ENCODE measurements at regions not wholly inside any gene's neighbourhood (a gene's known extent, or its start where the extent isn't known, plus 50 kb on each side); places are given as distances from the start of the nearest gene placed in this dataset.

DNA sequence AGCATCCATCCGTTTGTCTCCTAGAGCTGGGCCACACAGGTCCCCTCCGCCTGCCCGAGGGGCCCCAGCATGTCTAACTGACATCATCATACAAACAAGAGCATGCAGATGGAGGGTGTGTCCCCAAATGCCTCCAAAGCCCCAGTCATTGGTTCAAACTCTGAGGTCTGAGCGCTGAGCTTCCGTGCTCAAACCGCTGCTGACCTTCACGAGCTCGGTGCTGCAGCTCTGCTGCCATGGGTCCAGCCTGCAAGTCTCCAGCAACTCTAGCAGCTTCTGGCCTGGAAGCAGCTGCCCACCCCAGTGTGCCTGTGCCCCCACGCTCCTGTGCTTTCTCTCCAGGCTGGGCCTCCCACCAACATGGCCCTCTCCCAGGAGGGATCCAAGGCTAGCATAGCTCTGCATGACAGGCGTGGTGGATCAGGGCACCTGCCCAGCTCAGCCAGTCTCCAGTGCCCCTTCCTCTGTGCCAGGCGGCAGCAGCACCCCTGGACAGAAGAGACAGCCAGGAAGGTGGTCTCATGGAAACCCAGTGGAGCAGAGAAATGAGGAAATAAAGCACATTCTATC lies 131.6 kb upstream of the PMEPA1 start:
- peaks cover 13% of the 10 kb centered on the region for H3K27me3 Mint-ChIP-seq (ENCODE audit: low read depth, poor library complexity)
- no peaks in the 10 kb centered on the region for H3K9me3 Mint-ChIP-seq
- peaks cover 24% of the 10 kb centered on the region for H3K4me1 Mint-ChIP-seq

DNA sequence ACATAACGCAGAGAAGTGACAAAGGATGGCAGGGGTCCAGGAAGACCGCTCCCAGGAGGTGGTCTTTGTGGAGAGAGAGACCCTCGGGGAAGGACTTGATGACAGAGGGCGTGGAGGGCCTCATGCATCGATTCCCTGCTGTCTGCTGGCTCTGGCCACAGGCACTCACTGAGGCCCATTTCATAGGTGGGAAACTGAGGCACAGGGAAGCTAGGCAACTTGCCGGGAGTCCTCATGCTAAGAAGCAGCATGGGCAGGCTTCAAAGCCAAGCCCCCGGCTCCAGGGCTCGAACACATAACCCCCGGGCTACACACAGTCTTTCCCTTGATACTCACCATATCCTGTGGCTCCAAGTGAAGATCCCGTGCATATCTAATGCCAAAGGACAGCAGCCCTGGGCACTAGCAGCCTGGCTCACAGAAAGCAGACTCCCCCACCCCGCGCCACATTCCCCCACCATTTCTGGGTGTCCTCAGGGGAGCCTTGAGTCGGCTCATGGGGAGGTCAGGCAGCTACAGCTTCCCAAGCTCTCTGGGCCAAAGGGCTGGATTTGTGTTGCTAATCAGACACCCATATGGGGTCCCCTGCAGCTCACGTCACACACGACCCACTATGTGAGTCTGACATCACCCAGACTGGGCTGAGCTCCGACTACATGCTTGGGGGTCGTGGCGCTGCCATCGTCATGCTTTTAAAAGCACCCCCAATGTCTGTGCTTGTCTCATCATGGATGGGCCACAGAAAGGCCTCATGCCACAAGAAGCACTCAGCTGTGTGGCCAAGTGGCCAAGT lies 130.9 kb upstream of the PMEPA1 start:
- Mint-ChIP-seq H3K27ac (no peak overlapping the region), H3K27me3 (ENCODE audit: low read depth, poor library complexity) (peaks cover 12% of the 10 kb centered on the region), H3K4me1 (peaks cover 27% of the 10 kb centered on the region), H3K36me3 (ENCODE audit: low read depth) (no peaks in the 10 kb centered on the region), H3K4me3 (no peak overlapping the region), H3K9me3 (no peaks in the 10 kb centered on the region)
- no peak for TF ChIP-seq CTCF (IDR thresholded peaks at IDR 0.05)
- no peak for DNase-seq

More for the DNA sequence above, 131.6 kb upstream of the PMEPA1 start:
- no peak for TF ChIP-seq CTCF (IDR thresholded peaks at IDR 0.05)
- no peak overlapping the region for H3K4me3 Mint-ChIP-seq
- no peak overlapping the region for H3K27ac Mint-ChIP-seq
- DNase-seq = no peak
- H3K36me3 Mint-ChIP-seq (ENCODE audit: low read depth) = no peaks in the 10 kb centered on the region

- peaks cover 6% of the 10 kb centered on the region for H3K27me3 Mint-ChIP-seq (ENCODE audit: low read depth, poor library complexity)
- no peaks in the 10 kb centered on the region for H3K36me3 Mint-ChIP-seq (ENCODE audit: low read depth)
- no peak overlapping the region for H3K27ac Mint-ChIP-seq
- no peaks in the 10 kb centered on the region for H3K9me3 Mint-ChIP-seq
- TF ChIP-seq CTCF (IDR thresholded peaks at IDR 0.05) = no peak
- H3K4me3 Mint-ChIP-seq = no peak overlapping the region
- no peak for DNase-seq
- H3K4me1 Mint-ChIP-seq = peaks cover 30% of the 10 kb centered on the region
Observed at GRCh38 chr20:57840066-57840465, 130.3 kb upstream of the PMEPA1 start.

GRCh38 chr20:57838670-57839151 lies 128.9 kb upstream of the PMEPA1 start:
- DNase-seq = no peak

DNA sequence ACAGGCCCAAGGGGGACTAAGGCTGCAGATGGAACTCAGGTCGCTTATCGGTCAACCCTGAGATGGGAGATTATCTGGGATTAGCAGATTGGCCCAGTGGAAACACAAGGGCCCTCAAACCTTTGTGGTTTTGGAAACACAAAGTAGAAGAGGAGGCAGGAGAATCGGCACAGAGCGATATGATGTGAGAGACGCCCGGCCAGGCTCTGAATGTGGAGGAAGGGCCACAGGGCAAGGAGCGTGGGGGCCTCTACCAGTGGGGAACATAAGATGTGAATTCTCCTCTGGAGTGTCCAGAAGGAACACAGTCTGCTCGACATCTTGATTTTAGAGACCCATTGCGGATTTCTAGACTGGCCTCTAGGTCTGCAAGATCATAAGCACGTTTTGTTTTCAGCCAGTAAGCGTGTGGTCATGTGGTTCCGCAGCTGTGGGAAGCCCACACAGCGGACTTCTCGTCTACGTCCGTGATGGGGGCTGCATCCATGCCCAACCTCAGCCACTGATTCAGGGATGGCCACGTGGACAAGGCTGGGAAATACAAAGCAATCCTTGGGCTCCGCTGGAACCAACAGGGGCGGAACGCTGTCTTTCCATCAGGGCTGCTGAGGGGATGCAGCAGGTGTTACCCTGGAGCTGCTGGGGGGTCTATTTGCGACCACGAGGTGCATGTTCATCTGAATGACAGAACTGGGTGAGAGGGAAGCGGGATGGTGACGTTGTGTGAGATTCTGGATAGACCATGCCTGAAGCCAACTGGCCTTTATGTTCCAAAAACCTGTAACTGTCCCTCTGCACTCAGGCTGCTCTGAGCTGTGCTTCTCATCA lies 127.6 kb upstream of the PMEPA1 start:
- Mint-ChIP-seq H3K9me3 (no peaks in the 10 kb centered on the region), H3K4me1 (peaks cover 16% of the 10 kb centered on the region), H3K27ac (peak overlapping the region; percentile 72), H3K36me3 (ENCODE audit: low read depth) (no peaks in the 10 kb centered on the region), H3K4me3 (no peak overlapping the region), H3K27me3 (ENCODE audit: low read depth, poor library complexity) (peaks cover 15% of the 10 kb centered on the region)
- no peak for DNase-seq
- TF ChIP-seq CTCF (IDR thresholded peaks at IDR 0.05) = no peak

More at GRCh38 chr20:57838670-57839151, 128.9 kb upstream of the PMEPA1 start:
- Mint-ChIP-seq H3K27ac (no peak overlapping the region), H3K36me3 (ENCODE audit: low read depth) (no peaks in the 10 kb centered on the region), H3K4me1 (peaks cover 19% of the 10 kb centered on the region), H3K27me3 (ENCODE audit: low read depth, poor library complexity) (peaks cover 10% of the 10 kb centered on the region), H3K9me3 (no peaks in the 10 kb centered on the region), H3K4me3 (no peak overlapping the region)
- no peak for TF ChIP-seq CTCF (IDR thresholded peaks at IDR 0.05)
